ENCODE measurements at regions not wholly inside any gene's neighbourhood (a gene's known extent, or its start where the extent isn't known, plus 50 kb on each side); places are given as distances from the start of the nearest gene placed in this dataset.

GRCh38 chr5:92544036-92544435 is 1037.0 kb downstream of the NR2F1-AS1 start:
- TF ChIP-seq CEBPB (IDR thresholded peaks at IDR 0.05) (no peak), TCF12 (IDR thresholded peaks at IDR 0.05; ENCODE audit: low read depth) (no peak), EP300 (IDR thresholded peaks at IDR 0.05; ENCODE audit: borderline replicate concordance) (no peak), EGR1 (IDR thresholded peaks at IDR 0.05) (no peak), MAX (IDR thresholded peaks at IDR 0.05) (no peak)
